CD4-positive, alpha-beta T cell treated with Interleukin-6 at 100 ng/mL for 8 hours (primary cell): ENCODE measurements at regions not wholly inside any gene's neighbourhood (a gene's known extent, or its start where the extent isn't known, plus 50 kb on each side); places are given as distances from the start of the nearest gene placed in this dataset.
"Not testable (repeated sequence)": the region's sequence is repeated elsewhere in the genome, so short reads cannot be mapped to it uniquely, and the experiment has no call there.

Experiments
- DNase-seq: peaks from one replicate; pipeline ENCODE4 v3.0.0-alpha.2; 2020; ENCODE audit warnings: mixed read lengths, low spot score

GRCh38 chr16:29145086-29145485 lies 160.2 kb downstream of the LAT start:
- not testable (repeated sequence) for DNase-seq

- DNase-seq: not testable (repeated sequence)
Observed at GRCh38 chr16:29144669-29145062, 159.8 kb downstream of the LAT start.

- not testable (repeated sequence) for DNase-seq
Observed at GRCh38 chr16:29143739-29144668, 159.2 kb downstream of the LAT start.

GRCh38 chr16:29142506-29142905 lies 157.7 kb downstream of the LAT start:
- not testable (repeated sequence) for DNase-seq

- no peak for DNase-seq
Observed at GRCh38 chr16:29141586-29142324, 156.9 kb downstream of the LAT start.

GRCh38 chr16:29141121-29141520 lies 156.3 kb downstream of the LAT start:
- DNase-seq: not testable (repeated sequence)

- not testable (repeated sequence) for DNase-seq
Observed at GRCh38 chr16:29139901-29140855, 155.3 kb downstream of the LAT start.

- no peak for DNase-seq
Observed at GRCh38 chr16:29139261-29139802, 154.5 kb downstream of the LAT start.

- not testable (repeated sequence) for DNase-seq
Observed at GRCh38 chr16:29138698-29139097, 153.8 kb downstream of the LAT start.

- DNase-seq: not testable (repeated sequence)
Observed at GRCh38 chr16:29137894-29138662, 153.2 kb downstream of the LAT start.

GRCh38 chr16:29137461-29137860 lies 152.6 kb downstream of the LAT start:
- DNase-seq: not testable (repeated sequence)

GRCh38 chr16:29136916-29137315 lies 152.1 kb downstream of the LAT start:
- DNase-seq: not testable (repeated sequence)

GRCh38 chr16:29136046-29136696 lies 151.3 kb downstream of the LAT start:
- not testable (repeated sequence) for DNase-seq

- DNase-seq: not testable (repeated sequence)
Observed at GRCh38 chr16:29135098-29135497, 150.2 kb downstream of the LAT start.

- DNase-seq: not testable (repeated sequence)
Observed at GRCh38 chr16:29133681-29134430, 149.0 kb downstream of the LAT start.

- not testable (repeated sequence) for DNase-seq
Observed at GRCh38 chr16:29132869-29133268, 148.0 kb downstream of the LAT start.

- DNase-seq: not testable (repeated sequence)
Observed at GRCh38 chr16:29132444-29132843, 147.6 kb downstream of the LAT start.

GRCh38 chr16:29130901-29131851 lies 146.3 kb downstream of the LAT start:
- DNase-seq: not testable (repeated sequence)
